Heart left ventricle (tissue), 16 donors: ENCODE measurements at regions not wholly inside any gene's neighbourhood (a gene's known extent, or its start where the extent isn't known, plus 50 kb on each side); places are given as distances from the start of the nearest gene placed in this dataset.

Source experiments
- ATAC-seq, 4 donors: fragments of 200-7000 bp; cut with Tn5 transposase; one replicate each; pipeline ENCODE4 v1.9.1; 2020 to 2022; ENCODE audit warnings: moderate library complexity in 4 of 4, mild to moderate bottlenecking in 3 of 4, moderate number of reproducible peaks in 1 of 4
- DNase-seq, 5 donors: peaks; one replicate each; pipeline ENCODE4 v3.0.0-alpha.2; 2020
- H3K27ac ChIP-seq, 12 donors: fragments of 200-600 bp; sonication (generic) in 4 of 12; one replicate each; pipeline versions ENCODE4 v1.5.0 to v1.8.0; 2016 to 2022; ENCODE audit warnings: mild to moderate bottlenecking in 2 of 12
- H3K27me3 ChIP-seq, 9 donors: fragments of 200-600 bp; sonication (generic) in 2 of 9; one replicate each; pipeline versions ENCODE4 v1.5.1 to v1.8.0; 2016 to 2022; ENCODE audit warnings: mild to moderate bottlenecking in 3 of 9
- H3K36me3 ChIP-seq, 9 donors: fragments of 200-600 bp; sonication (generic) in 2 of 9; one replicate each; pipeline versions ENCODE4 v1.5.0 to v1.8.0; 2018 to 2022; ENCODE audit warnings: mild to moderate bottlenecking in 2 of 9
- H3K4me1 ChIP-seq, 12 donors: fragments of 200-600 bp; sonication (generic) in 4 of 12; one replicate each; pipeline versions ENCODE4 v1.5.0 to v1.8.0; 2016 to 2022; ENCODE audit warnings: mild to moderate bottlenecking in 3 of 12
- H3K4me3 ChIP-seq, 12 donors: fragments of 200-600 bp; sonication (generic) in 4 of 12; one replicate each; pipeline versions ENCODE4 v1.5.0 to v1.8.0; 2017 to 2022; ENCODE audit warnings: mild to moderate bottlenecking in 9 of 12, moderate library complexity in 4 of 12
- H3K9me3 ChIP-seq, 12 donors: fragments of 200-600 bp; sonication (generic) in 4 of 12; one replicate each; pipeline versions ENCODE4 v1.5.0 to v1.8.0; 2016 to 2022; ENCODE audit warnings: mild to moderate bottlenecking in 1 of 12
- CTCF ChIP-seq, 12 donors: fragments of 200-600 bp; sonication (generic) in 4 of 12; IDR thresholded peaks; one replicate each; pipeline versions ENCODE4 v1.5.0 to v1.8.0; 2018 to 2022; ENCODE audit warnings: antibody characterized with exemption in 12 of 12, mild to moderate bottlenecking in 5 of 12
- POLR2A ChIP-seq, 2 donors: fragments of 450-650 bp; IDR thresholded peaks; one replicate each; pipeline ENCODE4 v1.6.1; 2017; ENCODE audit warnings: antibody characterized with exemption in 2 of 2, mild to moderate bottlenecking in 2 of 2, moderate library complexity in 2 of 2
- WGBS, 4 donors: extraction: QIAGEN DNeasy Blood & Tissue Kit in 2 of 4; methylation state at CpG; one replicate each; pipeline versions ENCODE4 v1.1.5 to v1.1.7; 2013 to 2018; 5-methylcytosine and 5-hydroxymethylcytosine counted together
- intact Hi-C, 10 donors: fragments of 100-400 bp; cut with DNase I; formaldehyde crosslinking; loops; one replicate each; pipeline versions ENCODE4 v1.11.1 to v1.14.2; 2022
- donor health status: ischemic (EF 13 %, LVEDD 7.1; RV severe dilation, severe dysfunction).
- donor health status: healthy with polysubstance abuse.
- donor health status: DM: no; HTN: yes; CAD: no.
- donor health status: DM: no; HTN: no; CAD: no.
- donor health status: ischemic (EF 25% LVEDD 6.9; RV normal size, moderate dysfunction).
- donor health status: ischemic (EF 25% LVEDD 5.7; RV mildly dilated, moderate dysfunction).
- donor health status: healthy.
- donor health status: DM: yes; HTN: yes; CAD: no.
- donor health status: ischemic (EF 35%, LVEDD 5.7; RV mildly dilated, moderate dysfunction).
- donor health status: nonischemic (EF 11% LVEDD 7.7; RV severe dilation, severe dysfunction).
- donor health status: DM: yes; HTN: yes; CAD: no.
- donor health status: PGD.
- donor health status: ischemic (EF 29% LVEDD 5.4; RV normal size, mild dysfunction).
- donor health status: nonischemic (EF 23%, LVEDD 6.1; RV moderate dilation, normal function).

GRCh38 chr13:48896312-48896711 is 79.4 kb upstream of the FNDC3A start:
- intact Hi-C loops = no loop called here
- Histone ChIP-seq H3K27me3 (peaks cover 0 to 4% (median 0%) of the 10 kb centered on the region in 9 donors), H3K36me3 (no peaks in the 10 kb centered on the region), H3K27ac (no peak overlapping the region), H3K4me1 (peaks cover 0 to 16% (median 0%) of the 10 kb centered on the region in 12 donors), H3K4me3 (no peak overlapping the region), H3K9me3 (no peaks in the 10 kb centered on the region)
- TF ChIP-seq CTCF (IDR thresholded peaks at IDR 0.05) (no peak), POLR2A (IDR thresholded peaks at IDR 0.05) (no peak)
- no peak for DNase-seq
- no peak for ATAC-seq

- Histone ChIP-seq H3K9me3 (no peaks in the 10 kb centered on the region), H3K4me1 (peaks cover 0 to 5% (median 0%) of the 10 kb centered on the region in 12 donors), H3K4me3 (no peak overlapping the region), H3K27me3 (peaks cover 0 to 4% (median 0%) of the 10 kb centered on the region in 9 donors), H3K36me3 (no peaks in the 10 kb centered on the region), H3K27ac (peak overlapping the region in 1 of 12 donors; percentile 39)
- DNase-seq (no peak), ATAC-seq (no peak)
- TF ChIP-seq CTCF (IDR thresholded peaks at IDR 0.05) (no peak), POLR2A (IDR thresholded peaks at IDR 0.05) (no peak)
- intact Hi-C loops = no loop called here
Observed at GRCh38 chr13:48901781-48902180, 73.9 kb upstream of the FNDC3A start.

DNA sequence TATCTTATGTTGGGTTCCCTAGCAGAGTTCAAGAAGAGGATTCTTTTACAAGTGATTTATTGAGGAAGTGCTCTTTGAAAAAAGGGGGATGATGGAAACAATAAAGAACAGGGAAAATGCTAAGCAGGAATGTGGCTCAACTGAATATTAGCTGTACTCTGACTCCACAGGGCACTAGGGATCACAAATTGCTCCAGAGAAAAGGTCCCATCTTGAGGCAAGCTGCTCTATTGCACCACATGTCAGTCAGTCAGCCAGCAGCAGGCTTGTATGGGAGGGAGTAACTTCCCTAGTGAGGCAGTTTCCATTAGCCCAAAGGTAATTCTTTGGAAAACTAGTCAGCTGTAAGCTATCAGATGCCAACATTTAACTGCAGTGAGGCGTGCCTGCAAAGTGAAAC is 73.3 kb upstream of the FNDC3A start:
- Histone ChIP-seq H3K9me3 (no peaks in the 10 kb centered on the region), H3K4me1 (peaks cover 0 to 5% (median 0%) of the 10 kb centered on the region in 12 donors), H3K4me3 (no peak overlapping the region), H3K36me3 (no peaks in the 10 kb centered on the region), H3K27ac (peak overlapping the region in 1 of 12 donors; percentile 33), H3K27me3 (peaks cover 0 to 4% (median 0%) of the 10 kb centered on the region in 9 donors)
- WGBS, 4 donors = 29 to 67% (median 41%) methylated on average over 1 of the region's 1 CpG
- ATAC-seq (peak in 1 of 4 donors; percentile 41), DNase-seq (no peak)
- intact Hi-C loops = no loop called here
- no peak for TF ChIP-seq POLR2A (IDR thresholded peaks at IDR 0.05)
- TF ChIP-seq CTCF (IDR thresholded peaks at IDR 0.05) = no peak

GRCh38 chr13:48904668-48905290 is 70.9 kb upstream of the FNDC3A start:
- TF ChIP-seq POLR2A (IDR thresholded peaks at IDR 0.05) (no peak), CTCF (IDR thresholded peaks at IDR 0.05) (no peak)
- ATAC-seq (no peak), DNase-seq (no peak)
- Histone ChIP-seq H3K4me3 (no peak overlapping the region), H3K27me3 (peaks cover 0 to 4% (median 0%) of the 10 kb centered on the region in 9 donors), H3K27ac (no peak overlapping the region), H3K4me1 (peaks cover 0 to 5% (median 0%) of the 10 kb centered on the region in 12 donors), H3K36me3 (no peaks in the 10 kb centered on the region), H3K9me3 (no peaks in the 10 kb centered on the region)
- 86 to 97% (median 92%) methylated on average over 2 of the region's 2 CpGs for WGBS, 4 donors
- intact Hi-C loops = no loop called here
